Mesendoderm (in vitro differentiated cells): ENCODE measurements at regions not wholly inside any gene's neighbourhood (a gene's known extent, or its start where the extent isn't known, plus 50 kb on each side); places are given as distances from the start of the nearest gene placed in this dataset.
"Not testable (repeated sequence)": the region's sequence is repeated elsewhere in the genome, so short reads cannot be mapped to it uniquely, and the experiment has no call there.

ENCODE experiments used
- DNase-seq: peaks from one replicate; pipeline ENCODE4 v3.0.0; 2013
- H2AK5ac ChIP-seq: 2 replicates; pipeline ENCODE4 v1.6.1; 2013; ENCODE audit warnings: low read length, inconsistent platforms
- H2BK120ac ChIP-seq: 2 replicates; pipeline ENCODE4 v1.6.1; 2013; ENCODE audit warnings: low read depth, mild to moderate bottlenecking, low read length, moderate library complexity, mixed read lengths
- H2BK15ac ChIP-seq: replicated peaks from 2 replicates; pipeline ENCODE4 v1.6.1; 2013; ENCODE audit warnings: low read depth, mild to moderate bottlenecking, moderate library complexity
- H2BK5ac ChIP-seq: 2 replicates; pipeline ENCODE4 v1.6.1; 2013; ENCODE audit warnings: low read length, inconsistent platforms
- H3K18ac ChIP-seq: 2 replicates; pipeline ENCODE4 v1.6.1; 2013; ENCODE audit warnings: mild to moderate bottlenecking, low read length, mixed read lengths
- H3K23ac ChIP-seq: one replicate; pipeline ENCODE4 v1.6.1; 2013; ENCODE audit warnings: low read length
- H3K27ac ChIP-seq: 2 replicates; pipeline ENCODE4 v1.5.1; 2013; ENCODE audit warnings: low read depth, mild to moderate bottlenecking, inconsistent platforms, low read length, moderate library complexity
- H3K27me3 ChIP-seq: 2 replicates; pipeline ENCODE4 v1.6.1; 2013; ENCODE audit warnings: low read length, control low read depth, mild to moderate bottlenecking, inconsistent platforms; ENCODE audit not compliant: insufficient read depth, poor library complexity
- H3K36me3 ChIP-seq: 2 replicates; pipeline ENCODE4 v1.6.1; 2013; ENCODE audit warnings: low read length, inconsistent platforms; ENCODE audit not compliant: control insufficient read depth, insufficient read depth
- H3K4ac ChIP-seq: one replicate; pipeline ENCODE4 v1.6.1; 2013; ENCODE audit warnings: low read depth, mild to moderate bottlenecking, low read length, moderate library complexity
- H3K4me1 ChIP-seq: 2 replicates; pipeline ENCODE4 v1.6.1; 2013; ENCODE audit warnings: low read depth, low read length, inconsistent platforms; ENCODE audit not compliant: control insufficient read depth
- H3K4me2 ChIP-seq: 2 replicates; pipeline ENCODE4 v1.6.1; 2013; ENCODE audit warnings: low read length
- H3K4me3 ChIP-seq: 2 replicates; pipeline ENCODE4 v1.5.1; 2013; ENCODE audit warnings: mild to moderate bottlenecking, low read length
- H3K56ac ChIP-seq: one replicate; pipeline ENCODE4 v1.6.1; 2013; ENCODE audit warnings: low read length
- H3K79me1 ChIP-seq: 2 replicates; pipeline ENCODE4 v1.6.1; 2013; ENCODE audit warnings: low read length, inconsistent platforms
- H3K79me2 ChIP-seq: 2 replicates; pipeline ENCODE4 v1.6.1; 2013; ENCODE audit warnings: mild to moderate bottlenecking, low read length; ENCODE audit not compliant: control insufficient read depth, insufficient read depth
- H3K9ac ChIP-seq: 2 replicates; pipeline ENCODE4 v1.6.1; 2013; ENCODE audit warnings: low read length, inconsistent platforms
- H4K5ac ChIP-seq: one replicate; pipeline ENCODE4 v1.6.1; 2013; ENCODE audit warnings: low read length
- H4K8ac ChIP-seq: one replicate; pipeline ENCODE4 v1.6.1; 2013; ENCODE audit warnings: low read depth, mild to moderate bottlenecking, control low read depth, low read length, moderate library complexity
- WGBS: extraction: QIAGEN DNeasy Blood & Tissue Kit; methylation state at CpG from one replicate; pipeline ENCODE4 v1.1.7; 2013; ENCODE audit warnings: low lambda C conversion rate, missing lambda C conversion rate; ENCODE audit not compliant: insufficient coverage; ENCODE audit errors: extremely low coverage; 5-methylcytosine and 5-hydroxymethylcytosine counted together

GRCh38 chr12:25707056-25707455 lies 154.0 kb upstream of the LMNTD1 start:
- no peak for DNase-seq
- H3K9ac ChIP-seq = no peak overlapping the region
- no peaks in the 10 kb centered on the region for H3K4me1 ChIP-seq
- no peak overlapping the region for H3K4ac ChIP-seq
- no peak overlapping the region for H3K23ac ChIP-seq
- no peak overlapping the region for H2AK5ac ChIP-seq
- no peaks in the 10 kb centered on the region for H3K36me3 ChIP-seq
- no peak overlapping the region for H3K27ac ChIP-seq
- no peak overlapping the region for H3K18ac ChIP-seq
- H3K56ac ChIP-seq = no peak overlapping the region
- H2BK5ac ChIP-seq = no peak overlapping the region
- H3K4me3 ChIP-seq = no peak overlapping the region
- no peak overlapping the region for H2BK15ac ChIP-seq
- H2BK120ac ChIP-seq = no peak overlapping the region
- H3K4me2 ChIP-seq = no peak overlapping the region
- no peak overlapping the region for H4K5ac ChIP-seq
- no peak overlapping the region for H4K8ac ChIP-seq
- no peaks in the 10 kb centered on the region for H3K79me2 ChIP-seq
- no peaks in the 10 kb centered on the region for H3K27me3 ChIP-seq
- no peaks in the 10 kb centered on the region for H3K79me1 ChIP-seq

- Histone ChIP-seq H2BK15ac (no peak overlapping the region), H3K4me1 (no peaks in the 10 kb centered on the region), H2BK5ac (no peak overlapping the region), H2AK5ac (no peak overlapping the region), H3K4ac (no peak overlapping the region), H4K5ac (no peak overlapping the region), H3K79me2 (no peaks in the 10 kb centered on the region), H3K79me1 (no peaks in the 10 kb centered on the region), H3K9ac (no peak overlapping the region), H3K27ac (no peak overlapping the region), H3K27me3 (no peaks in the 10 kb centered on the region), H3K4me3 (no peak overlapping the region), H2BK120ac (no peak overlapping the region), H3K23ac (no peak overlapping the region), H3K18ac (no peak overlapping the region), H3K56ac (no peak overlapping the region), H3K36me3 (no peaks in the 10 kb centered on the region), H3K4me2 (no peak overlapping the region), H4K8ac (no peak overlapping the region)
- no peak for DNase-seq
- no CpG with 5 or more reads among the region's 2 CpGs for WGBS
Observed at GRCh38 chr12:25708661-25709060, 155.6 kb upstream of the LMNTD1 start.

- DNase-seq = no peak
- Histone ChIP-seq H3K27ac (no peak overlapping the region), H3K79me1 (no peaks in the 10 kb centered on the region), H3K79me2 (no peaks in the 10 kb centered on the region), H3K18ac (no peak overlapping the region), H2BK120ac (no peak overlapping the region), H4K8ac (no peak overlapping the region), H3K4me1 (no peaks in the 10 kb centered on the region), H3K9ac (no peak overlapping the region), H3K27me3 (no peaks in the 10 kb centered on the region), H2BK5ac (no peak overlapping the region), H3K23ac (no peak overlapping the region), H3K36me3 (no peaks in the 10 kb centered on the region), H3K4ac (no peak overlapping the region), H3K56ac (no peak overlapping the region), H3K4me2 (no peak overlapping the region), H2AK5ac (no peak overlapping the region), H2BK15ac (no peak overlapping the region), H3K4me3 (no peak overlapping the region), H4K5ac (no peak overlapping the region)
- WGBS = no CpG with 5 or more reads among the region's 2 CpGs
Observed at GRCh38 chr12:25710128-25710527, 157.0 kb upstream of the LMNTD1 start.

- not testable (repeated sequence) for H3K23ac ChIP-seq, H3K36me3 ChIP-seq, H3K4me3 ChIP-seq, H3K79me2 ChIP-seq, H4K8ac ChIP-seq, H3K9ac ChIP-seq, H3K27me3 ChIP-seq, H3K18ac ChIP-seq, H3K56ac ChIP-seq, H3K4ac ChIP-seq, H2BK120ac ChIP-seq, H2BK15ac ChIP-seq, H2BK5ac ChIP-seq, H4K5ac ChIP-seq, DNase-seq, H3K27ac ChIP-seq, H3K79me1 ChIP-seq, H3K4me2 ChIP-seq, H2AK5ac ChIP-seq, H3K4me1 ChIP-seq
- WGBS = no CpG with 5 or more reads among the region's 3 CpGs
Observed at GRCh38 chr12:25710938-25711605, 158.0 kb upstream of the LMNTD1 start.

GRCh38 chr12:25712169-25712568 lies 159.1 kb upstream of the LMNTD1 start:
- Histone ChIP-seq H3K27ac (no peak overlapping the region), H2BK120ac (no peak overlapping the region), H3K36me3 (no peaks in the 10 kb centered on the region), H3K23ac (no peak overlapping the region), H3K4me1 (no peaks in the 10 kb centered on the region), H3K4me2 (no peak overlapping the region), H3K4ac (no peak overlapping the region), H3K4me3 (no peak overlapping the region), H4K5ac (no peak overlapping the region), H3K27me3 (no peaks in the 10 kb centered on the region), H2BK15ac (no peak overlapping the region), H3K79me2 (no peaks in the 10 kb centered on the region), H3K9ac (no peak overlapping the region), H3K56ac (no peak overlapping the region), H3K18ac (no peak overlapping the region), H3K79me1 (no peaks in the 10 kb centered on the region), H4K8ac (no peak overlapping the region), H2BK5ac (no peak overlapping the region), H2AK5ac (no peak overlapping the region)
- WGBS = no CpG with 5 or more reads among the region's 8 CpGs
- no peak for DNase-seq

- Histone ChIP-seq H3K79me2 (no peaks in the 10 kb centered on the region), H3K23ac (no peak overlapping the region), H3K36me3 (no peaks in the 10 kb centered on the region), H4K5ac (no peak overlapping the region), H3K4me2 (no peak overlapping the region), H3K79me1 (no peaks in the 10 kb centered on the region), H3K27ac (no peak overlapping the region), H3K27me3 (no peaks in the 10 kb centered on the region), H4K8ac (no peak overlapping the region), H3K18ac (no peak overlapping the region), H3K9ac (no peak overlapping the region), H2BK5ac (no peak overlapping the region), H2AK5ac (no peak overlapping the region), H2BK15ac (no peak overlapping the region), H3K4me1 (peaks cover 3% of the 10 kb centered on the region), H3K4ac (no peak overlapping the region), H3K56ac (no peak overlapping the region), H3K4me3 (no peak overlapping the region), H2BK120ac (no peak overlapping the region)
- no CpG with 5 or more reads among the region's 4 CpGs for WGBS
- no peak for DNase-seq
Observed at GRCh38 chr12:25713264-25713663, 160.2 kb upstream of the LMNTD1 start.
